Vagina (tissue), 2 donors: ENCODE measurements at regions not wholly inside any gene's neighbourhood (a gene's known extent, or its start where the extent isn't known, plus 50 kb on each side); places are given as distances from the start of the nearest gene placed in this dataset.

Experiments used
- CTCF ChIP-seq, 3 experiments: fragments of 450-650 bp in 2 of 3; fragments of 200-600 bp in 1 of 3; sonication (generic) in 1 of 3; IDR thresholded peaks; one replicate each; pipeline ENCODE4 v1.5.1; 2017 to 2019; ENCODE audit warnings: antibody characterized with exemption in 3 of 3, mild to moderate bottlenecking in 2 of 3, moderate library complexity in 2 of 3
- POLR2A ChIP-seq, 2 donors: fragments of 450-650 bp; IDR thresholded peaks; one replicate each; pipeline ENCODE4 v1.6.1; 2017; ENCODE audit warnings: antibody characterized with exemption in 2 of 2, mild to moderate bottlenecking in 2 of 2, moderate library complexity in 2 of 2
- POLR2AphosphoS5 ChIP-seq, 2 donors: sonication (generic); formaldehyde crosslinking; IDR thresholded peaks; one replicate each; pipeline ENCODE4 v1.9.0; 2017; ENCODE audit warnings: antibody characterized with exemption in 2 of 2, mild to moderate bottlenecking in 2 of 2, low read depth in 1 of 2; ENCODE audit not compliant: insufficient read depth in 1 of 2

- TF ChIP-seq CTCF (IDR thresholded peaks at IDR 0.05) (no peak), POLR2A (IDR thresholded peaks at IDR 0.05) (no peak), POLR2AphosphoS5 (IDR thresholded peaks at IDR 0.05; ENCODE audit: insufficient read depth in 1 of 2, low read depth in 1 of 2) (no peak)
These were observed 101.4 kb downstream of the ADRA2C start for GRCh38 chr4:3867403-3868100.
